GM18517 (cell line): ENCODE measurements at regions not wholly inside any gene's neighbourhood (a gene's known extent, or its start where the extent isn't known, plus 50 kb on each side); places are given as distances from the start of the nearest gene placed in this dataset.

ENCODE experiments used
- ATAC-seq: cut with Tn5 transposase; IDR thresholded peaks from one replicate; pipeline ENCODE4 v1.9.1; 2021; ENCODE audit warnings: mild to moderate bottlenecking, moderate library complexity; ENCODE audit not compliant: unreplicated experiment

- no peak for ATAC-seq
Measured at GRCh38 chr15:31852933-31853799, 177.1 kb upstream of the CHRNA7 start.

GRCh38 chr15:31856581-31856980, 173.7 kb upstream of the CHRNA7 start:
- no peak for ATAC-seq

- ATAC-seq = no peak
Measured at GRCh38 chr15:31857194-31857593, 173.1 kb upstream of the CHRNA7 start.

- ATAC-seq = no peak
Measured at GRCh38 chr15:31858026-31858425, 172.3 kb upstream of the CHRNA7 start.

- ATAC-seq = no peak
Measured at GRCh38 chr15:31866248-31866647, 164.1 kb upstream of the CHRNA7 start.

GRCh38 chr15:31867536-31868442, 162.5 kb upstream of the CHRNA7 start:
- ATAC-seq = no peak

GRCh38 chr15:31869686-31870307, 160.5 kb upstream of the CHRNA7 start:
- ATAC-seq = no peak

GRCh38 chr15:31870328-31871165, 159.8 kb upstream of the CHRNA7 start, which contains the start of gene OTUD7A:
TSS of gene OTUD7A (minus strand) at chr15:31870673.
- peak; percentile 88 for ATAC-seq

GRCh38 chr15:31871166-31871886, 159.0 kb upstream of the CHRNA7 start:
- ATAC-seq = peak; percentile 8

GRCh38 chr15:31871887-31872281, 158.4 kb upstream of the CHRNA7 start:
- ATAC-seq = no peak

GRCh38 chr15:31887246-31887645, 143.1 kb upstream of the CHRNA7 start:
- no peak for ATAC-seq

GRCh38 chr15:31892513-31892912, 137.8 kb upstream of the CHRNA7 start:
- ATAC-seq = no peak

- ATAC-seq = no peak
Measured at GRCh38 chr15:31893780-31894179, 136.5 kb upstream of the CHRNA7 start.

- ATAC-seq = no peak
Measured at GRCh38 chr15:31897746-31898145, 132.6 kb upstream of the CHRNA7 start.

GRCh38 chr15:31901501-31901900, 128.8 kb upstream of the CHRNA7 start:
- no peak for ATAC-seq

- ATAC-seq = no peak
Measured at GRCh38 chr15:31905054-31905453, 125.3 kb upstream of the CHRNA7 start.

- no peak for ATAC-seq
Measured at GRCh38 chr15:31925541-31925940, 104.8 kb upstream of the CHRNA7 start.

- ATAC-seq = no peak
Measured at GRCh38 chr15:31930967-31931366, 99.3 kb upstream of the CHRNA7 start.

GRCh38 chr15:31932576-31932975, 97.7 kb upstream of the CHRNA7 start:
- no peak for ATAC-seq

GRCh38 chr15:31934821-31935220, 95.5 kb upstream of the CHRNA7 start:
- ATAC-seq = no peak
